ENCODE measurements at regions not wholly inside any gene's neighbourhood (a gene's known extent, or its start where the extent isn't known, plus 50 kb on each side); places are given as distances from the start of the nearest gene placed in this dataset.

GRCh38 chr2:19742872-19743271, 158.9 kb downstream of the TTC32 start:
- no peak for TF ChIP-seq CTCF (IDR thresholded peaks at IDR 0.05 in 2 of 3, conservative IDR thresholded peaks at IDR 0.05 in 1 of 3; ENCODE audit: control insufficient read depth in 2 of 3, extremely low read depth in 1 of 3, insufficient read depth in 1 of 3, low read depth in 3 of 3, low read length in 3 of 3)
- no peak for TF ChIP-seq ZBTB11 (CRISPR knock-in tag; IDR thresholded peaks at IDR 0.05)
- no peak for TF ChIP-seq POLR2AphosphoS5 (IDR thresholded peaks at IDR 0.05; ENCODE audit: low read length)
- TF ChIP-seq NKRF (conservative IDR thresholded peaks at IDR 0.05): no peak

Data from GM12878 (cell line).